ENCODE measurements at regions not wholly inside any gene's neighbourhood (a gene's known extent, or its start where the extent isn't known, plus 50 kb on each side); places are given as distances from the start of the nearest gene placed in this dataset.

- ATAC-seq (no peak), DNase-seq (no peak)
- TF ChIP-seq, protein P1, sequence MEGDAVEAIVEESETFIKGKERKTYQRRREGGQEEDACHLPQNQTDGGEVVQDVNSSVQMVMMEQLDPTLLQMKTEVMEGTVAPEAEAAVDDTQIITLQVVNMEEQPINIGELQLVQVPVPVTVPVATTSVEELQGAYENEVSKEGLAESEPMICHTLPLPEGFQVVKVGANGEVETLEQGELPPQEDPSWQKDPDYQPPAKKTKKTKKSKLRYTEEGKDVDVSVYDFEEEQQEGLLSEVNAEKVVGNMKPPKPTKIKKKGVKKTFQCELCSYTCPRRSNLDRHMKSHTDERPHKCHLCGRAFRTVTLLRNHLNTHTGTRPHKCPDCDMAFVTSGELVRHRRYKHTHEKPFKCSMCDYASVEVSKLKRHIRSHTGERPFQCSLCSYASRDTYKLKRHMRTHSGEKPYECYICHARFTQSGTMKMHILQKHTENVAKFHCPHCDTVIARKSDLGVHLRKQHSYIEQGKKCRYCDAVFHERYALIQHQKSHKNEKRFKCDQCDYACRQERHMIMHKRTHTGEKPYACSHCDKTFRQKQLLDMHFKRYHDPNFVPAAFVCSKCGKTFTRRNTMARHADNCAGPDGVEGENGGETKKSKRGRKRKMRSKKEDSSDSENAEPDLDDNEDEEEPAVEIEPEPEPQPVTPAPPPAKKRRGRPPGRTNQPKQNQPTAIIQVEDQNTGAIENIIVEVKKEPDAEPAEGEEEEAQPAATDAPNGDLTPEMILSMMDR (IDR thresholded peaks at IDR 0.05 in 4 of 5, conservative IDR thresholded peaks at IDR 0.05 in 1 of 5) = no peak
- no peak for TF ChIP-seq POLR2A (IDR thresholded peaks at IDR 0.05)
- H3K27me3 ChIP-seq = no peaks in the 10 kb centered on the region
- intact Hi-C loops (cut with DNase I; ENCODE audit: low total_unique reads) = no loop called here
- H3K4me1 ChIP-seq = no peaks in the 10 kb centered on the region
- in situ Hi-C loops (cut with MboI; ENCODE audit: low sequenced_read_pairs in 4 of 4) = no loop called here
- no peak overlapping the region for H3K27ac ChIP-seq
- no peaks in the 10 kb centered on the region for H3K36me3 ChIP-seq
- no peak overlapping the region for H3K4me3 ChIP-seq
- no peaks in the 10 kb centered on the region for H3K9me3 ChIP-seq
Observed at GRCh38 chr1:79551321-79551720, 544.8 kb upstream of the ADGRL4 start.

DNA sequence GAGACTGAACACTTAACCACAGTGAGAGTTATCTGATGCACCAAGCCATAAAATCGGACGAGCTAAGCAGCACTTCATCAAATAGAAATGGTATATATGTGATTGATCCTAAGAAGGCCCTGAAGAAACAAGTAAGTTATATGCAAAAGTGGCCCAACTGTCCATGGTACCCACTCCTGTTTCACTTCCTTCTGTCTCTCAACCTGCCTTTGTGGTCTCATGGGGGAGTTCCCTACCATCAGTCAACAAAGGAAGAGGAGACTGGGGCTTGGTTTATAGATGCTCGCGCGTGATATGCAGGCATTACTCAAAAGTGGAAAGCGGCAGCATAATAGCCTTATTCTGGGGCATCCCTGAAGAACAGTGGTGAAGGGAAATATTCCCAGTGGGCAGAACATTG, 543.9 kb upstream of the ADGRL4 start:
- Histone ChIP-seq H3K9me3 (no peaks in the 10 kb centered on the region), H3K4me1 (no peaks in the 10 kb centered on the region), H3K27ac (no peak overlapping the region), H3K36me3 (no peaks in the 10 kb centered on the region), H3K4me3 (no peak overlapping the region), H3K27me3 (no peaks in the 10 kb centered on the region)
- no peak for TF ChIP-seq POLR2A (IDR thresholded peaks at IDR 0.05)
- TF ChIP-seq, protein P1 (IDR thresholded peaks at IDR 0.05 in 4 of 5, conservative IDR thresholded peaks at IDR 0.05 in 1 of 5) = no peak
- in situ Hi-C loops (cut with MboI; ENCODE audit: low sequenced_read_pairs in 4 of 4) (no loop called here), intact Hi-C loops (cut with DNase I; ENCODE audit: low total_unique reads) (no loop called here)
- ATAC-seq = no peak
- DNase-seq = no peak

DNA sequence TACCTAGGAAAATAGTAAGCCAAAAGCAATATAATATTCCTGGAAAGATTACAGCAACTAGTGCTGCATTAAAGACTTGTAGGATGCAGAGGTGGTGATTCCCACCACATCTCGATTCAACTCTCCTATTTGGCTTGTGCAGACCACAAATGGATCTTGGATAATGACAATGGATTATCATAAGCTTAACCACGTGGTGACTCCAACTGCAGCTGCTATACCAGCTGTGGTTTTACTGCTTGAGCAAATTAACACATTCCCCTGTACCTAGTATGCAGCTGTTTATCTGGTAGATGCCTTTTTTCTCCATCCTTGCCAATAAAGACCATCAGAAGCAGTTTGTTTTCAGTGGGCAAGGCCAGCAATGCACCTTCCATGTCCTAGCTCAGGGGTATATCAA, 542.7 kb upstream of the ADGRL4 start:
- no peak overlapping the region for H3K27ac ChIP-seq
- H3K4me1 ChIP-seq = no peaks in the 10 kb centered on the region
- H3K4me3 ChIP-seq = no peak overlapping the region
- in situ Hi-C loops (cut with MboI; ENCODE audit: low sequenced_read_pairs in 4 of 4) = no loop called here
- TF ChIP-seq, protein P1 (IDR thresholded peaks at IDR 0.05 in 4 of 5, conservative IDR thresholded peaks at IDR 0.05 in 1 of 5) = no peak
- TF ChIP-seq POLR2A (IDR thresholded peaks at IDR 0.05) = no peak
- no peaks in the 10 kb centered on the region for H3K9me3 ChIP-seq
- no peaks in the 10 kb centered on the region for H3K27me3 ChIP-seq
- ATAC-seq = no peak
- no peak for DNase-seq
- no peaks in the 10 kb centered on the region for H3K36me3 ChIP-seq
- intact Hi-C loops (cut with DNase I; ENCODE audit: low total_unique reads) = no loop called here

DNA sequence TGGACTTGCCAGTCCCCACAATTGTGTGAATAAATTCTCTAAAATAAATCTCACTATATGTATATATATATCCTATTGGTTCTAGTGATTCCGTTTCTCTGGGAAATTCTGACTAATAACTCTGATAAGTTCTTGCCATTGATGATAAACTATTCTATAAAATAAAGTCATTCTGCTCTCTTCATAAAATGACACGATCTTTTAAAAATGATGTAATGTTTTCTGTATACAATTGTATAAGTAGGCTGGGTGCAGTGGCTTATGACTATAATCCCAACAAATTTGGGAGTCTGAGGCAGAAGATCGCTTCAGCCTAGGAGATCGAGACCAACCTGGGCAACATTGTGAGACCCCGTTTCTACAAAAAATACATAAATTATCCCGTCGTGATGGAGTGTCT, 541.0 kb upstream of the ADGRL4 start:
- TF ChIP-seq POLR2A (IDR thresholded peaks at IDR 0.05) = no peak
- TF ChIP-seq, protein P1 (IDR thresholded peaks at IDR 0.05 in 4 of 5, conservative IDR thresholded peaks at IDR 0.05 in 1 of 5) = no peak
- Histone ChIP-seq H3K9me3 (no peaks in the 10 kb centered on the region), H3K27ac (no peak overlapping the region), H3K27me3 (no peaks in the 10 kb centered on the region), H3K4me1 (no peaks in the 10 kb centered on the region), H3K4me3 (no peak overlapping the region), H3K36me3 (no peaks in the 10 kb centered on the region)
- intact Hi-C loops (cut with DNase I; ENCODE audit: low total_unique reads) = no loop called here
- no peak for ATAC-seq
- DNase-seq = no peak
- in situ Hi-C loops (cut with MboI; ENCODE audit: low sequenced_read_pairs in 4 of 4) = no loop called here

DNA sequence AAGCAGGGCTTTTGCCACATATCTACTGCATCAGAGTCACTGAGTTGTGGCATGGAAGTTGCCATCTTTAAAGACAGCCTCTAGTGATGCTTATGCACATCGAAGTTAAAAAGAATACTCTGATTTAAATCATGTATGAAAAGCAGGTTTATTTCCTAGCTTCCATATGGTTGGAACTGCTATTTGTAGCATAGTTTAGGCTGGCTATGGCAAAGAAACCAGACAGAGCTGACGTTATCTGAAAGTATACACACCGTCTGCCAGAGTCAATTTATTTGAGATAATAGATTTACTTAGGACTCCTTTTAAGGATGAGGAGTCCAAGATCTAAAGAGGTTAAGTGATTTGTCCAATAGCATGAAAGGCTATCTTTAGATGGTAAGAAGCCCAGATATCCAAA, 536.9 kb upstream of the ADGRL4 start:
- H3K9me3 ChIP-seq = no peaks in the 10 kb centered on the region
- in situ Hi-C loops (cut with MboI; ENCODE audit: low sequenced_read_pairs in 4 of 4) = no loop called here
- TF ChIP-seq, protein P1 (IDR thresholded peaks at IDR 0.05 in 4 of 5, conservative IDR thresholded peaks at IDR 0.05 in 1 of 5) = no peak
- no peak for TF ChIP-seq POLR2A (IDR thresholded peaks at IDR 0.05)

More for the DNA sequence above, 536.9 kb upstream of the ADGRL4 start:
- no peak for DNase-seq
- no peaks in the 10 kb centered on the region for H3K36me3 ChIP-seq
- H3K4me1 ChIP-seq = no peaks in the 10 kb centered on the region
- H3K27ac ChIP-seq = no peak overlapping the region
- intact Hi-C loops (cut with DNase I; ENCODE audit: low total_unique reads) = no loop called here
- ATAC-seq = no peak
- no peaks in the 10 kb centered on the region for H3K27me3 ChIP-seq
- no peak overlapping the region for H3K4me3 ChIP-seq
